ENCODE measurements at regions not wholly inside any gene's neighbourhood (a gene's known extent, or its start where the extent isn't known, plus 50 kb on each side); places are given as distances from the start of the nearest gene placed in this dataset.

DNA sequence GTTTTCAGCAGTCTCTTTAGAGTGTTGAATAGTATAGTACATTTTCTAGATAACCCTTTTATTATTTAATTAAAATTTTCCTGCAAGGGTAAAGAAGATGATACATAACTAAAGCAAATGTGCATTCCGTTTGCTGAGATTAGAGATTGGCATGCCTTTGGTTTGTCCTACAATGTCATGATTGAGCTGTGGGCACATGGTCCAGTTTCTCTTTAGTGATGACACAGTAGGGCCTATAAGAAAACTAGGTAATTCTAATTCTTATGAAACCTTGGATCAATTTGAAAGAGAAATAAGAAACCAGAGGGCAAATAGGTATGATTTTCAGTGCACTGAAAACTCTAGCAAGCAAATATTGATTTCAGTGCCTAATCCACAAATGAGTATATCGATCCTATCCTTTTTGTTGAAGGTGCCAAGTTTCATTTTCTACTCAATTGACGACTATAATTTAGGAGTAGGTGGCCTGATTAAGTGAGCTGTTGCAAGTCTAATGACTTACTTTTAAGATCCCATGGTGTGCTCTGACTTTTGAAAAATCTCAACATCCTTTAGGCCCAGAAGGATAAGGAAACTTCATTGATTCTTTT lies 128.0 kb upstream of the KCNK1 start:
- TF ChIP-seq POLR2A (IDR thresholded peaks at IDR 0.05; ENCODE audit: low read length) (no peak), GATA1 (IDR thresholded peaks at IDR 0.05; ENCODE audit: low read depth, low read length) (no peak)

All from erythroblast (primary cell).